ENCODE measurements at regions not wholly inside any gene's neighbourhood (a gene's known extent, or its start where the extent isn't known, plus 50 kb on each side); places are given as distances from the start of the nearest gene placed in this dataset.

DNA sequence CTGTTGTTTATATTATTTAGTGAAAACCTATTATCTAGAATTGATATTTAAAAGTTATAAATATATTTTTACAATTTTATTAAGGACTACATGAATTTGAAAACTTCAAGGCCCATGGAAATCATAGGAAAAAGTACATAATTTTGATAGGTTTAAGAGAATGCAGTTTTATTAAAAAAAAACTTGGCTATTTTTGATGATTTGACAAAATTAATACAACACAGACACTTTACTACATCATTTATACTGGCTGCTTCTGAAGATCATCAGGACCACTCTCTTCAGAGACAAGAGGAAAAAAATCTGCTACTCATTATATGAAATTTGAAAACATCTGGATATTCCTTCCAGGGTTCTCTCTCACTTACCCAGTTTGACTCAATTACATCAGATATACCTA lies 637.7 kb downstream of the BCKDHB start:
- TF ChIP-seq POLR2A (IDR thresholded peaks at IDR 0.05): no peak
- TF ChIP-seq, protein P1, sequence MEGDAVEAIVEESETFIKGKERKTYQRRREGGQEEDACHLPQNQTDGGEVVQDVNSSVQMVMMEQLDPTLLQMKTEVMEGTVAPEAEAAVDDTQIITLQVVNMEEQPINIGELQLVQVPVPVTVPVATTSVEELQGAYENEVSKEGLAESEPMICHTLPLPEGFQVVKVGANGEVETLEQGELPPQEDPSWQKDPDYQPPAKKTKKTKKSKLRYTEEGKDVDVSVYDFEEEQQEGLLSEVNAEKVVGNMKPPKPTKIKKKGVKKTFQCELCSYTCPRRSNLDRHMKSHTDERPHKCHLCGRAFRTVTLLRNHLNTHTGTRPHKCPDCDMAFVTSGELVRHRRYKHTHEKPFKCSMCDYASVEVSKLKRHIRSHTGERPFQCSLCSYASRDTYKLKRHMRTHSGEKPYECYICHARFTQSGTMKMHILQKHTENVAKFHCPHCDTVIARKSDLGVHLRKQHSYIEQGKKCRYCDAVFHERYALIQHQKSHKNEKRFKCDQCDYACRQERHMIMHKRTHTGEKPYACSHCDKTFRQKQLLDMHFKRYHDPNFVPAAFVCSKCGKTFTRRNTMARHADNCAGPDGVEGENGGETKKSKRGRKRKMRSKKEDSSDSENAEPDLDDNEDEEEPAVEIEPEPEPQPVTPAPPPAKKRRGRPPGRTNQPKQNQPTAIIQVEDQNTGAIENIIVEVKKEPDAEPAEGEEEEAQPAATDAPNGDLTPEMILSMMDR (IDR thresholded peaks at IDR 0.05): no peak

All from testis (tissue), 2 donors.